NCI-H2081 treated with DMSO at 0.1 percent for 48 hours (cell line): ENCODE measurements at regions not wholly inside any gene's neighbourhood (a gene's known extent, or its start where the extent isn't known, plus 50 kb on each side); places are given as distances from the start of the nearest gene placed in this dataset.
"Not testable (repeated sequence)": the region's sequence is repeated elsewhere in the genome, so short reads cannot be mapped to it uniquely, and the experiment has no call there.

Source experiments
- DNase-seq: peaks from one replicate; lab custom pipeline; 2025; lab: John Stamatoyannopoulos, UW

GRCh38 chr10:4151466-4151865 is 366.5 kb upstream of the KLF6 start:
- no peak for DNase-seq

GRCh38 chr10:4150676-4151075 is 365.7 kb upstream of the KLF6 start:
- no peak for DNase-seq

- not testable (repeated sequence) for DNase-seq
Observed at GRCh38 chr10:4149460-4149859, 364.5 kb upstream of the KLF6 start.

- no peak for DNase-seq
Observed at GRCh38 chr10:4147245-4147644, 362.2 kb upstream of the KLF6 start.

GRCh38 chr10:4144817-4145216 is 359.8 kb upstream of the KLF6 start:
- DNase-seq: no peak

- no peak for DNase-seq
Observed at GRCh38 chr10:4141471-4141870, 356.5 kb upstream of the KLF6 start.

GRCh38 chr10:4138146-4138721 is 353.2 kb upstream of the KLF6 start:
- no peak for DNase-seq

GRCh38 chr10:4137299-4137698 is 352.3 kb upstream of the KLF6 start:
- DNase-seq: no peak

GRCh38 chr10:4136121-4136520 is 351.1 kb upstream of the KLF6 start:
- no peak for DNase-seq

- no peak for DNase-seq
Observed at GRCh38 chr10:4132216-4132556, 347.2 kb upstream of the KLF6 start.

GRCh38 chr10:4131407-4132215 is 346.6 kb upstream of the KLF6 start:
- no peak for DNase-seq

GRCh38 chr10:4130685-4131084 is 345.7 kb upstream of the KLF6 start:
- DNase-seq: no peak

GRCh38 chr10:4129866-4130477 is 345.0 kb upstream of the KLF6 start:
- no peak for DNase-seq

GRCh38 chr10:4127518-4128315 is 342.7 kb upstream of the KLF6 start:
- DNase-seq: no peak

- DNase-seq: no peak
Observed at GRCh38 chr10:4125776-4126175, 340.8 kb upstream of the KLF6 start.

GRCh38 chr10:4121502-4122380 is 336.7 kb upstream of the KLF6 start:
- DNase-seq: no peak

- DNase-seq: no peak
Observed at GRCh38 chr10:4120096-4120853, 335.3 kb upstream of the KLF6 start.

- DNase-seq: no peak
Observed at GRCh38 chr10:4119107-4119506, 334.1 kb upstream of the KLF6 start.

GRCh38 chr10:4117604-4118003 is 332.6 kb upstream of the KLF6 start:
- DNase-seq: no peak

GRCh38 chr10:4111643-4112042 is 326.6 kb upstream of the KLF6 start:
- no peak for DNase-seq

GRCh38 chr10:4109469-4109868 is 324.5 kb upstream of the KLF6 start:
- no peak for DNase-seq
